H9 (cell line): ENCODE measurements at regions not wholly inside any gene's neighbourhood (a gene's known extent, or its start where the extent isn't known, plus 50 kb on each side); places are given as distances from the start of the nearest gene placed in this dataset.

Source experiments
- DNase-seq: peaks from one replicate; pipeline ENCODE4 v3.0.0-alpha.2; 2017
- H2AFZ ChIP-seq: one replicate; pipeline ENCODE4 v1.6.1; 2013; ENCODE audit warnings: mild to moderate bottlenecking, low read length, control low read depth, moderate library complexity
- H2AK5ac ChIP-seq: 2 replicates; pipeline ENCODE4 v1.6.1; 2013; ENCODE audit warnings: low read length, control low read depth, mixed read lengths; ENCODE audit not compliant: insufficient read length
- H2BK120ac ChIP-seq: one replicate; pipeline ENCODE4 v1.6.1; 2013; ENCODE audit warnings: low read depth, mild to moderate bottlenecking, low read length, control low read depth, inconsistent platforms; ENCODE audit not compliant: poor library complexity, severe bottlenecking
- H2BK12ac ChIP-seq: 2 replicates; pipeline ENCODE4 v1.6.1; 2013; ENCODE audit warnings: low read length, control low read depth, mixed read lengths, low read depth; ENCODE audit not compliant: insufficient read length
- H2BK15ac ChIP-seq: 2 replicates; pipeline ENCODE4 v1.6.1; 2013; ENCODE audit warnings: low read depth, low read length, control low read depth
- H2BK20ac ChIP-seq: one replicate; pipeline ENCODE4 v1.6.1; 2013; ENCODE audit warnings: low read depth, mild to moderate bottlenecking, low read length, control low read depth, inconsistent platforms; ENCODE audit not compliant: poor library complexity, severe bottlenecking
- H2BK5ac ChIP-seq: 2 replicates; pipeline ENCODE4 v1.6.1; 2013; ENCODE audit warnings: low read length, control low read depth, mixed read lengths; ENCODE audit not compliant: insufficient read length
- H3K14ac ChIP-seq: 2 replicates; pipeline ENCODE4 v1.6.1; 2013; ENCODE audit warnings: low read length, control low read depth; ENCODE audit not compliant: insufficient read depth
- H3K18ac ChIP-seq: 2 replicates; pipeline ENCODE4 v1.6.1; 2013; ENCODE audit warnings: low read depth, mild to moderate bottlenecking, mixed read lengths, low read length, control low read depth; ENCODE audit not compliant: insufficient read length
- H3K23ac ChIP-seq: 2 replicates; pipeline ENCODE4 v1.6.1; 2013; ENCODE audit warnings: low read length, control low read depth, mixed read lengths, low read depth; ENCODE audit not compliant: insufficient read length
- H3K23me2 ChIP-seq: 2 replicates; pipeline ENCODE4 v1.6.1; 2013; ENCODE audit warnings: low read depth, mild to moderate bottlenecking, mixed read lengths, low read length, control low read depth; ENCODE audit not compliant: insufficient read length, poor library complexity, severe bottlenecking
- H3K27ac ChIP-seq: 2 replicates; pipeline ENCODE4 v1.5.1; 2013; ENCODE audit warnings: low read length, control low read depth, mixed read lengths, low read depth; ENCODE audit not compliant: insufficient read length
- H3K27me3 ChIP-seq: 2 replicates; pipeline ENCODE4 v1.6.1; 2013; ENCODE audit warnings: low read length, control low read depth, inconsistent platforms; ENCODE audit not compliant: insufficient read depth
- H3K4ac ChIP-seq: 2 replicates; pipeline ENCODE4 v1.6.1; 2013; ENCODE audit warnings: low read depth, mild to moderate bottlenecking, control low read depth, inconsistent platforms, low read length, moderate library complexity
- H3K4me1 ChIP-seq: 2 replicates; pipeline ENCODE4 v1.6.1; 2013; ENCODE audit warnings: low read length, control low read depth, inconsistent platforms; ENCODE audit not compliant: insufficient read depth
- H3K4me2 ChIP-seq: 2 replicates; pipeline ENCODE4 v1.6.1; 2013; ENCODE audit warnings: low read length, control low read depth, mixed read lengths; ENCODE audit not compliant: insufficient read length, insufficient read depth
- H3K56ac ChIP-seq: 2 replicates; pipeline ENCODE4 v1.6.1; 2013; ENCODE audit warnings: low read depth, mild to moderate bottlenecking, mixed read lengths, low read length, control low read depth; ENCODE audit not compliant: insufficient read length
- H3K79me1 ChIP-seq: 2 replicates; pipeline ENCODE4 v1.6.1; 2013; ENCODE audit warnings: low read depth, mild to moderate bottlenecking, moderate library complexity, low read length, control low read depth, inconsistent platforms; ENCODE audit not compliant: insufficient read depth, poor library complexity, severe bottlenecking
- H3K79me2 ChIP-seq: 2 replicates; pipeline ENCODE4 v1.6.1; 2013; ENCODE audit warnings: low read length, control low read depth, inconsistent platforms; ENCODE audit not compliant: insufficient read depth
- H3K9ac ChIP-seq: 2 replicates; pipeline ENCODE4 v1.6.1; 2013; ENCODE audit warnings: low read length, control low read depth, mixed read lengths; ENCODE audit not compliant: insufficient read length; ENCODE audit errors: extremely low read depth
- H3K9me3 ChIP-seq: one replicate; pipeline ENCODE4 v1.6.1; 2013; ENCODE audit warnings: low read depth, low read length, inconsistent platforms; ENCODE audit not compliant: control insufficient read depth
- H3T11ph ChIP-seq: one replicate; pipeline ENCODE4 v1.6.1; 2013; ENCODE audit warnings: mild to moderate bottlenecking, low read length, control low read depth, inconsistent platforms
- H4K20me1 ChIP-seq: one replicate; pipeline ENCODE4 v1.6.1; 2013; ENCODE audit not compliant: control insufficient read depth, insufficient read length, insufficient read depth
- H4K5ac ChIP-seq: 2 replicates; pipeline ENCODE4 v1.6.1; 2013; ENCODE audit warnings: low read depth, mild to moderate bottlenecking, mixed read lengths, low read length, control low read depth; ENCODE audit not compliant: insufficient read length
- H4K8ac ChIP-seq: replicated peaks from 2 replicates; pipeline ENCODE4 v1.6.1; 2013; ENCODE audit warnings: low read length, control low read depth, mixed read lengths, low read depth; ENCODE audit not compliant: insufficient read length
- H4K91ac ChIP-seq: 2 replicates; pipeline ENCODE4 v1.6.1; 2013; ENCODE audit warnings: low read depth, mild to moderate bottlenecking, moderate library complexity, mixed read lengths, low read length, control low read depth; ENCODE audit not compliant: insufficient read length
- H3K27ac Mint-ChIP-seq, 3 experiments: 2 replicates in 2 of 3; 3 replicates in 1 of 3; pipeline ENCODE4 v1.8.0; 2020 to 2021; ENCODE audit warnings: mixed read lengths in 3 of 3, mild to moderate bottlenecking in 1 of 3, moderate library complexity in 1 of 3
- H3K27me3 Mint-ChIP-seq: 2 replicates; pipeline ENCODE4 v1.8.0; 2021; ENCODE audit warnings: low read depth, mild to moderate bottlenecking, moderate library complexity, mixed read lengths
- H3K36me3 Mint-ChIP-seq, 3 experiments: 2 replicates in 2 of 3; 3 replicates in 1 of 3; pipeline ENCODE4 v1.8.0; 2020 to 2021; ENCODE audit warnings: low read depth in 3 of 3, mixed read lengths in 3 of 3; ENCODE audit not compliant: insufficient read depth in 1 of 3
- H3K4me1 Mint-ChIP-seq, 2 experiments: 2 replicates each; pipeline ENCODE4 v1.8.0; 2020; ENCODE audit warnings: mixed read lengths in 2 of 2
- H3K4me3 Mint-ChIP-seq, 2 experiments: 2 replicates in 1 of 2; 3 replicates in 1 of 2; pipeline ENCODE4 v1.8.0; 2020 to 2021; ENCODE audit warnings: mild to moderate bottlenecking in 2 of 2, mixed read lengths in 2 of 2, moderate library complexity in 1 of 2
- H3K9me3 Mint-ChIP-seq, 2 experiments: 2 replicates in 1 of 2; 3 replicates in 1 of 2; pipeline ENCODE4 v1.8.0; 2020; ENCODE audit warnings: mild to moderate bottlenecking in 2 of 2, mixed read lengths in 2 of 2, moderate library complexity in 1 of 2
- CTCF ChIP-seq: fragments of 200-600 bp; sonication (generic); conservative IDR thresholded peaks from 3 replicates; pipeline ENCODE4 v1.8.0; 2021; ENCODE audit warnings: antibody characterized with exemption, mild to moderate bottlenecking
- WGBS: extraction: QIAGEN DNeasy Blood & Tissue Kit; methylation state at CpG from one replicate; pipeline ENCODE4 v1.1.7; 2013; ENCODE audit warnings: missing lambda C conversion rate, low lambda C conversion rate, mixed read lengths; ENCODE audit not compliant: insufficient read length; ENCODE audit errors: extremely low coverage; 5-methylcytosine and 5-hydroxymethylcytosine counted together

DNA sequence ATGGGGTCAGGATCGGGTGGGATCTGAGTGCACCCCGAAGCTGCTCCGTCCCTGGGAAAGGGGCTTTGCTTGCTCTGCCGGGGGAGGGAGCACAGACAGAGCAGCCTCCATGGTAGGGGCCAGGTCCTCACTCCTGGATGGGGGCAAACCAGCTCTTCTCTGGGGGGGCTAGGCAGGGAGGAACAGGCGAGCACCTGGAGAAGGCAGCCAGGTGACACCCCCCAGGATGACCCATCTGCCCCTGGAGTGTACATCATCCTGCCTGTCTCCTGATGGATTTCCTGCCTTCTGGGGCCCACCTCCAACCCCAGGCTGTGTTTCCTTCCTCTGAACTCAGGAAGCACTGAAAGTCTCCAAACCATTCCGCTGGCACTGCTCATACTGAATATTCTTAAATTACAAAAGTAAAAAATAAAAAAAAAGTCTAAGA is 248.0 kb downstream of the RHOU start:
- Mint-ChIP-seq H3K4me1 (peaks cover 29 to 36% of the 10 kb centered on the region in 2 experiments), H3K27me3 (peaks cover 2% of the 10 kb centered on the region), H3K9me3 (no peaks in the 10 kb centered on the region), H3K27ac (no peak overlapping the region), H3K36me3 (no peaks in the 10 kb centered on the region), H3K4me3 (no peak overlapping the region)
- Histone ChIP-seq H3K4me2 (no peak overlapping the region), H3K27me3 (no peaks in the 10 kb centered on the region), H4K91ac (no peak overlapping the region), H2BK20ac (no peak overlapping the region), H3K79me2 (no peaks in the 10 kb centered on the region), H2BK120ac (no peak overlapping the region), H2BK5ac (no peak overlapping the region), H3T11ph (no peak overlapping the region), H2BK15ac (no peak overlapping the region), H3K79me1 (no peaks in the 10 kb centered on the region), H3K9me3 (no peaks in the 10 kb centered on the region), H3K23ac (no peak overlapping the region), H2AK5ac (no peak overlapping the region), H3K27ac (no peak overlapping the region), H3K4ac (no peak overlapping the region), H3K4me1 (no peaks in the 10 kb centered on the region; the same call in 1 of the 2 replicates), H4K5ac (no peak overlapping the region), H3K14ac (no peak overlapping the region), H4K20me1 (no peaks in the 10 kb centered on the region), H2AFZ (no peak overlapping the region), H3K9ac (no peak overlapping the region), H4K8ac (no peak overlapping the region), H3K23me2 (no peaks in the 10 kb centered on the region), H2BK12ac (no peak overlapping the region), H3K56ac (no peak overlapping the region), H3K18ac (no peak overlapping the region)
- no CpG with 5 or more reads among the region's 6 CpGs for WGBS
- DNase-seq: peak; percentile 13
- TF ChIP-seq CTCF: no peak
